ENCODE measurements at regions not wholly inside any gene's neighbourhood (a gene's known extent, or its start where the extent isn't known, plus 50 kb on each side); places are given as distances from the start of the nearest gene placed in this dataset.

DNA sequence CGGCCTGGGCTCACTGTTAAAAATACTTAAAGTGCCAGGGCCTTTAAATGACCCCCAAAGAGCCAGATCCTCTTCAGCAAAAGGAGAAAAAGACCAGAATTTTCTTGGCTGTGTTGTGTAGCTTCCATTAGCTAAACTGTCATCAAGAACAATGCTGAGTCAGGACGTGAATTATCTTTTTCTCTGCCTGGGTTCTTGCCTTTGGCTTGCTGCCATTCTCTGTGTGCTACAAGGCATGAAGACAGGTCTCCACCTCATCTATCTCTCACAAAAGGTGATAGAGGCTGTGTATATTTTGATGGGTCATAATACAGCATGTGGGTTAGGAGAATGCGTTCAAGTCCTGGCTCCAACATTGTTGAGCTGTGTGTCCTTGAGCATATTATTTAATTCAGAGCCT is 52.4 kb upstream of the SELENOK start:
- peaks cover 17% of the 10 kb centered on the region for H3K27me3 Mint-ChIP-seq
- H3K27ac Mint-ChIP-seq: no peak overlapping the region
- peaks cover 16% of the 10 kb centered on the region for H3K9me3 Mint-ChIP-seq
- TF ChIP-seq, protein P1, sequence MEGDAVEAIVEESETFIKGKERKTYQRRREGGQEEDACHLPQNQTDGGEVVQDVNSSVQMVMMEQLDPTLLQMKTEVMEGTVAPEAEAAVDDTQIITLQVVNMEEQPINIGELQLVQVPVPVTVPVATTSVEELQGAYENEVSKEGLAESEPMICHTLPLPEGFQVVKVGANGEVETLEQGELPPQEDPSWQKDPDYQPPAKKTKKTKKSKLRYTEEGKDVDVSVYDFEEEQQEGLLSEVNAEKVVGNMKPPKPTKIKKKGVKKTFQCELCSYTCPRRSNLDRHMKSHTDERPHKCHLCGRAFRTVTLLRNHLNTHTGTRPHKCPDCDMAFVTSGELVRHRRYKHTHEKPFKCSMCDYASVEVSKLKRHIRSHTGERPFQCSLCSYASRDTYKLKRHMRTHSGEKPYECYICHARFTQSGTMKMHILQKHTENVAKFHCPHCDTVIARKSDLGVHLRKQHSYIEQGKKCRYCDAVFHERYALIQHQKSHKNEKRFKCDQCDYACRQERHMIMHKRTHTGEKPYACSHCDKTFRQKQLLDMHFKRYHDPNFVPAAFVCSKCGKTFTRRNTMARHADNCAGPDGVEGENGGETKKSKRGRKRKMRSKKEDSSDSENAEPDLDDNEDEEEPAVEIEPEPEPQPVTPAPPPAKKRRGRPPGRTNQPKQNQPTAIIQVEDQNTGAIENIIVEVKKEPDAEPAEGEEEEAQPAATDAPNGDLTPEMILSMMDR (IDR thresholded peaks at IDR 0.05): no peak
- POLR2A ChIA-PET: interaction anchor here (0.6 kb wide), 1 partner anchor 626 kb away, joined by 3 read pairs; no protein-coding TSS in a partner anchor
- intact Hi-C loops (cut with micrococcal nuclease): no loop called here
- CTCF ChIA-PET: no interaction called here
- no peaks in the 10 kb centered on the region for H3K4me1 Mint-ChIP-seq (ENCODE audit: low read depth)
- ATAC-seq (no peak), DNase-seq (no peak)
- H3K4me3 Mint-ChIP-seq: no peak overlapping the region
- H3K36me3 Mint-ChIP-seq (ENCODE audit: low read depth): peaks cover 5% of the 10 kb centered on the region

DNA sequence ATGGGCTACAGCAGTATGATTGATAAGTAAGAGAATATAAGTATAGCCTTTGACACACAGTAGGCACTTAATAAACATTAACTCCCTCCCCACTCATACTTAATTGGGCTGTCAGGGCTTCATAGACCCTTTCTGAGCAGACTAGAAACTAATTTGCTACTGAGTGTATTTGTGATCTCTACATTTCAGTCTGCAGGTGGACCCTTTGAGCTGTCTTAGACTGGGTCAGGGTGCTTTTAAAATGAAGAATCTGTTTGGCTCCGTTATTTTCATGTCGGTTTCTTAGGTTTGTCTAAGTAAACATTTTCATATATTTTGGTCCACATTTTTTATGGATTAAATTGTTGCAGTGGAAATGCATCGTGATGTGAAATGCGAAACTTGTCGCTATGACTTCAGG is 50.3 kb upstream of the SELENOK start:
- DNase-seq (no peak), ATAC-seq (no peak)
- Mint-ChIP-seq H3K9me3 (peaks cover 12% of the 10 kb centered on the region), H3K4me1 (ENCODE audit: low read depth) (no peaks in the 10 kb centered on the region), H3K27me3 (peaks cover 22% of the 10 kb centered on the region), H3K4me3 (no peak overlapping the region), H3K27ac (no peak overlapping the region), H3K36me3 (ENCODE audit: low read depth) (peaks cover 5% of the 10 kb centered on the region)
- TF ChIP-seq, protein P1 (IDR thresholded peaks at IDR 0.05): no peak
- CTCF ChIA-PET: no interaction called here
- intact Hi-C loops (cut with micrococcal nuclease): no loop called here
- POLR2A ChIA-PET: interaction anchor here (0.6 kb wide), 1 partner anchor 305 kb away, joined by 4 read pairs; no protein-coding TSS in a partner anchor
